ENCODE measurements at regions not wholly inside any gene's neighbourhood (a gene's known extent, or its start where the extent isn't known, plus 50 kb on each side); places are given as distances from the start of the nearest gene placed in this dataset.

GRCh38 chr2:147554521-147555107 is 290.2 kb upstream of the ACVR2A start:
- DNase-seq (ENCODE audit: low read depth in 2 of 2): no peak

- DNase-seq (ENCODE audit: low read depth in 2 of 2): no peak
These were observed 291.0 kb upstream of the ACVR2A start for GRCh38 chr2:147553775-147554271.

- DNase-seq (ENCODE audit: low read depth in 2 of 2): no peak
These were observed 293.7 kb upstream of the ACVR2A start for GRCh38 chr2:147550995-147551731.

GRCh38 chr2:147549054-147549453 is 295.8 kb upstream of the ACVR2A start:
- DNase-seq (ENCODE audit: low read depth in 2 of 2): no peak

- DNase-seq (ENCODE audit: low read depth in 2 of 2): no peak
These were observed 296.4 kb upstream of the ACVR2A start for GRCh38 chr2:147548451-147548850.

- DNase-seq (ENCODE audit: low read depth in 2 of 2): no peak
These were observed 297.4 kb upstream of the ACVR2A start for GRCh38 chr2:147547440-147547839.

- DNase-seq (ENCODE audit: low read depth in 2 of 2): no peak
These were observed 298.7 kb upstream of the ACVR2A start for GRCh38 chr2:147546109-147546508.

GRCh38 chr2:147543056-147543455 is 301.8 kb upstream of the ACVR2A start:
- no peak for DNase-seq (ENCODE audit: low read depth in 2 of 2)

GRCh38 chr2:147542351-147542750 is 302.5 kb upstream of the ACVR2A start:
- DNase-seq (ENCODE audit: low read depth in 2 of 2): no peak

- DNase-seq (ENCODE audit: low read depth in 2 of 2): no peak
These were observed 303.5 kb upstream of the ACVR2A start for GRCh38 chr2:147541314-147541713.

GRCh38 chr2:147538821-147539220 is 306.0 kb upstream of the ACVR2A start:
- no peak for DNase-seq (ENCODE audit: low read depth in 2 of 2)

GRCh38 chr2:147538088-147538487 is 306.7 kb upstream of the ACVR2A start:
- DNase-seq (ENCODE audit: low read depth in 2 of 2): no peak

- DNase-seq (ENCODE audit: low read depth in 2 of 2): no peak
These were observed 313.6 kb upstream of the ACVR2A start for GRCh38 chr2:147531269-147531668.

GRCh38 chr2:147530033-147530432 is 314.8 kb upstream of the ACVR2A start:
- no peak for DNase-seq (ENCODE audit: low read depth in 2 of 2)

GRCh38 chr2:147525819-147526489 is 318.9 kb upstream of the ACVR2A start:
- DNase-seq (ENCODE audit: low read depth in 2 of 2): no peak

GRCh38 chr2:147524912-147525311 is 319.9 kb upstream of the ACVR2A start:
- DNase-seq (ENCODE audit: low read depth in 2 of 2): no peak

GRCh38 chr2:147523415-147523814 is 321.4 kb upstream of the ACVR2A start:
- DNase-seq (ENCODE audit: low read depth in 2 of 2): no peak

GRCh38 chr2:147521936-147522335 is 322.9 kb upstream of the ACVR2A start:
- no peak for DNase-seq (ENCODE audit: low read depth in 2 of 2)

- DNase-seq (ENCODE audit: low read depth in 2 of 2): no peak
These were observed 324.0 kb upstream of the ACVR2A start for GRCh38 chr2:147520817-147521216.

GRCh38 chr2:147519178-147519577 is 325.7 kb upstream of the ACVR2A start:
- DNase-seq (ENCODE audit: low read depth in 2 of 2): no peak

- no peak for DNase-seq (ENCODE audit: low read depth in 2 of 2)
These were observed 329.6 kb upstream of the ACVR2A start for GRCh38 chr2:147515213-147515612.

GRCh38 chr2:147512206-147512605 is 332.6 kb upstream of the ACVR2A start:
- no peak for DNase-seq (ENCODE audit: low read depth in 2 of 2)

- DNase-seq (ENCODE audit: low read depth in 2 of 2): no peak
These were observed 333.3 kb upstream of the ACVR2A start for GRCh38 chr2:147511491-147511948.

All from dermis microvascular lymphatic vessel endothelial cell (primary cell).